Progenitor cell of endocrine pancreas (in vitro differentiated cells): ENCODE measurements at regions not wholly inside any gene's neighbourhood (a gene's known extent, or its start where the extent isn't known, plus 50 kb on each side); places are given as distances from the start of the nearest gene placed in this dataset.

Source experiments
- DNase-seq: peaks from one replicate; pipeline ENCODE4 v3.0.0; 2021; ENCODE audit warnings: low spot score; ENCODE audit not compliant: unreplicated experiment
- H3K27ac Mint-ChIP-seq: 2 replicates; pipeline ENCODE4 v1.8.0; 2021; ENCODE audit warnings: mild to moderate bottlenecking, moderate library complexity, mixed read lengths
- H3K27me3 Mint-ChIP-seq: 2 replicates; pipeline ENCODE4 v1.8.0; 2021; ENCODE audit warnings: mixed read lengths
- H3K36me3 Mint-ChIP-seq: 2 replicates; pipeline ENCODE4 v1.8.0; 2022; ENCODE audit warnings: mixed read lengths; ENCODE audit not compliant: insufficient read depth
- H3K4me1 Mint-ChIP-seq: 2 replicates; pipeline ENCODE4 v1.8.0; 2021; ENCODE audit warnings: low read depth, mixed read lengths
- H3K4me3 Mint-ChIP-seq: 2 replicates; pipeline ENCODE4 v1.8.0; 2021; ENCODE audit warnings: low read depth, mild to moderate bottlenecking, moderate library complexity, mixed read lengths
- H3K9me3 Mint-ChIP-seq: 2 replicates; pipeline ENCODE4 v1.8.0; 2021; ENCODE audit warnings: low read depth, mixed read lengths
- TF ChIP-seq, protein P1 (sequence below): fragments of 200-600 bp; sonication (generic); IDR thresholded peaks from one replicate; pipeline ENCODE4 v1.5.0; 2021; ENCODE audit warnings: antibody characterized with exemption, mild to moderate bottlenecking; ENCODE audit not compliant: unreplicated experiment

DNA sequence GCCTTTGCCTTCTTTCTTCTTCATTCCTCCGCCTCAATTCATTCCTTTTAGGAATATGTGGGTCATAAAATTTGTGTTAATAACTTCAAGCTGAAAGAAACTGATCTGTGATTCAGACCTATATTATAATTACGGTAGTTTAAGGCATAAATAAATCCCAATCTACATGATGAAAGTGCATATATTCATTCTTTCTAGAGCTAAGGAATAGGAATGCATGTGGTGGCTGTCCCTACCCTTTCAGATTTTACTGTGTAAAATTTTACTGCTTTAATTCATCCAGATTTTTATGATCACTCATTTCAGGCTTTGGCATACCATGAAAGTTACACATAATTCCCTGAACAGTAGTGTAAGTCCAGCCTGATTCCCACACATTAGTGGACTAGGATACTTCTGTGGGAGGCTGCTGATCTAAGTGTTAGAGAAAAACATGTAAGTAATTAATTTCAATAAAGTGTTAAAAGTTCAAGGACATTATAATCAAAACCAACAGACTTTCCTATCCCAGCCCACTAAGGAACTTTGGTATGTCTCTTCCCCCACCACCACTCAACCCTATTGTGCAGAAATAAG, 83.1 kb downstream of the HINT1 start:
- no peak overlapping the region for H3K4me3 Mint-ChIP-seq
- TF ChIP-seq, protein P1, sequence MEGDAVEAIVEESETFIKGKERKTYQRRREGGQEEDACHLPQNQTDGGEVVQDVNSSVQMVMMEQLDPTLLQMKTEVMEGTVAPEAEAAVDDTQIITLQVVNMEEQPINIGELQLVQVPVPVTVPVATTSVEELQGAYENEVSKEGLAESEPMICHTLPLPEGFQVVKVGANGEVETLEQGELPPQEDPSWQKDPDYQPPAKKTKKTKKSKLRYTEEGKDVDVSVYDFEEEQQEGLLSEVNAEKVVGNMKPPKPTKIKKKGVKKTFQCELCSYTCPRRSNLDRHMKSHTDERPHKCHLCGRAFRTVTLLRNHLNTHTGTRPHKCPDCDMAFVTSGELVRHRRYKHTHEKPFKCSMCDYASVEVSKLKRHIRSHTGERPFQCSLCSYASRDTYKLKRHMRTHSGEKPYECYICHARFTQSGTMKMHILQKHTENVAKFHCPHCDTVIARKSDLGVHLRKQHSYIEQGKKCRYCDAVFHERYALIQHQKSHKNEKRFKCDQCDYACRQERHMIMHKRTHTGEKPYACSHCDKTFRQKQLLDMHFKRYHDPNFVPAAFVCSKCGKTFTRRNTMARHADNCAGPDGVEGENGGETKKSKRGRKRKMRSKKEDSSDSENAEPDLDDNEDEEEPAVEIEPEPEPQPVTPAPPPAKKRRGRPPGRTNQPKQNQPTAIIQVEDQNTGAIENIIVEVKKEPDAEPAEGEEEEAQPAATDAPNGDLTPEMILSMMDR, result no peak
- peaks cover 15% of the 10 kb centered on the region for H3K9me3 Mint-ChIP-seq
- H3K27ac Mint-ChIP-seq, result no peak overlapping the region
- peaks cover 2% of the 10 kb centered on the region for H3K4me1 Mint-ChIP-seq
- no peaks in the 10 kb centered on the region for H3K36me3 Mint-ChIP-seq
- H3K27me3 Mint-ChIP-seq, result no peaks in the 10 kb centered on the region
- DNase-seq, result no peak

DNA sequence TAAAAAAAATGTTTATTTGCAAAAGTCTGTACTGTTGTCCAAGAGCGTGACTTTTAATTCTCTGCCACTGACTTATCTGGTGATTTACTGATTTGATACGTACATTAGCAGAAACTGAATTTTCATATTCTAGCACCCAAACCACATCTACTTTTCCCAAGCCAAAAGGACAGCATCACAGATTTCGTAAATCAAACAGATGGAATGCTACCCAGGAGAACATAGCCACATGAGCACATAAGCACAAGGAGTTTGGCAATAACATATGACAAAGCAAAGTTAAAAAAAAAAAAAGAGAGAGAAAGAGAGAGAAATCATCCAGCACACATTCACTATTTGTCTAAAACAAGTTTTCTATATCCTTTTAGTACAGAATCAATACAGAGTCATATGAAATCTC, 83.7 kb downstream of the HINT1 start:
- Mint-ChIP-seq H3K36me3 (no peaks in the 10 kb centered on the region), H3K4me3 (no peak overlapping the region), H3K27me3 (no peaks in the 10 kb centered on the region), H3K4me1 (peaks cover 2% of the 10 kb centered on the region), H3K27ac (no peak overlapping the region), H3K9me3 (peaks cover 8% of the 10 kb centered on the region)
- no peak for DNase-seq
- TF ChIP-seq, protein P1, result no peak

DNA sequence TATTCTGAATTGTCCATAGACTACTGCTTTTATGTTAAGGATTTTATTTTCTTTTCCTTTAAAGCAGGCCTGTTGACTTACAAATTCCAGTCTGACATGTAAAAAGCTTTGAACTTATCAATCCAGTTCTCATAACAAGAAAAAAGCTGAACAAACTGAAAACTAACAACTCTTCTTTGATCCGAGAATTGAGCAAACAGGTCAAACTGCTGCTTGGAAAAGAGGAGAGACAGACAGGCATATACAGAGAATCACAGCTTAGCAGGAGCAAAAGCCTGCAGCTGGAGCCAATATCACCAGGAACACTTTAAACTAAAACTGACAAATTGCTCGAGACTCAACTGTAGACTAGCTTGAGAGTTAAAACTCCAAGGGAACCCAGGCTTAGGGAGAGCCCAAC, 85.8 kb downstream of the HINT1 start:
- Mint-ChIP-seq H3K27ac (no peak overlapping the region), H3K4me3 (no peak overlapping the region), H3K9me3 (peaks cover 6% of the 10 kb centered on the region), H3K36me3 (no peaks in the 10 kb centered on the region), H3K27me3 (no peaks in the 10 kb centered on the region), H3K4me1 (peaks cover 2% of the 10 kb centered on the region)
- TF ChIP-seq, protein P1, result no peak
- no peak for DNase-seq

DNA sequence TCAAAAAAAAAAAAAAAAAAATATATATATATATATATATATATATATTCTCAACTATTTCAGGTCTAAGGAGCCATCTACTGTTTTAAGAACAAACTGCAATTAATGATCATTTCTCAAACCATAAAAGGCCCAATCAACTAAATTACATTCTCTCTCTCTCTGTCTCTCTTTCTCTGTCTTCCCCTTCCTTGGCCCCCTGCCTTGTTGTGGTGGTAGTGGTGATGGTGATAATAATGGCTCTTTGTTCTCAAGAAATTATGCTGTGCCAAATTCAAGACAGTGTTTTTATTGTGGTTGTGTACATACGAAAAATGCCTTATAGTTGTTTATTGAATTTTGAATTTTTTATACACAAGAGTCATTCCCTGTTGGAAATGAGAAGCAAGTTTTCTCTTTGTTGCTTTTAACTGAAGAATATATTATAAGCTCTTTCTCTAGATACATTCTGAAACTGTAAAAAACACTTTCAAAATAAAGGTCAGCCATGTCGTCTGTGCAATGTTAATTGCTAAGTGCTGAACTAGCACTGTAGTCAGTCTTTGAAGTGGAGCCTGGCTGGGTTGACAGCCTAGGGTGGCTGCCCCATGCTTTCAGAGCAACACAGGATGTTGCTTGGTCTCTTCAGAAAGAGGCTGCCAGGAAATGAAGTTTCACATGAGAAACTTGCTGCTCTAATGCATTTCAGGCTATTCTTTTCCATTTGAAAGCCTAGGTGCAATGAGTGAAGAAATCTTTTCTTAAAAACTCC, 96.0 kb downstream of the HINT1 start:
- Mint-ChIP-seq H3K27ac (no peak overlapping the region), H3K4me1 (no peaks in the 10 kb centered on the region), H3K36me3 (no peaks in the 10 kb centered on the region), H3K27me3 (no peaks in the 10 kb centered on the region), H3K4me3 (no peak overlapping the region), H3K9me3 (peaks cover 9% of the 10 kb centered on the region)
- no peak for DNase-seq
- TF ChIP-seq, protein P1, result no peak

DNA sequence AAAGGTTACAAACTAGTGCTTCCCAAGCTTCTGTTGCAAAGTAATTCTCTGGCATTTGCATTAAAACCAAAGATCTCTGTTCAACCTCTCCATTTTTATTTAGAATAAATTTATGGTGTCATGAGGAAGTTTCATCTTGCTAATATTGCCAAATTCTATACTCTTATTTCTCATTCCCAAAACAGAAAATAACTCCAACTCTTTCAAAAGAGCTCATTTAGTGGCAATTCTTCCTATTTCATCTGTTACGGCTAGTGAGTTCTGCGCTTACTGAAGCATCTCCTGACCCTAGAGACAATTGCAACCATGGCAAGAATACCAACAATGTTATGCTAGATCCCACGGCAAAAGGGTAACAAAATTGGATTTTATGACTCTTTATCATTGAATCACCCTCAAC, 97.0 kb downstream of the HINT1 start:
- Mint-ChIP-seq H3K27ac (no peak overlapping the region), H3K4me3 (no peak overlapping the region), H3K9me3 (peaks cover 9% of the 10 kb centered on the region), H3K36me3 (no peaks in the 10 kb centered on the region), H3K4me1 (no peaks in the 10 kb centered on the region), H3K27me3 (no peaks in the 10 kb centered on the region)
- no peak for DNase-seq
- TF ChIP-seq, protein P1, result no peak
